ENCODE measurements at regions not wholly inside any gene's neighbourhood (a gene's known extent, or its start where the extent isn't known, plus 50 kb on each side); places are given as distances from the start of the nearest gene placed in this dataset.

DNA sequence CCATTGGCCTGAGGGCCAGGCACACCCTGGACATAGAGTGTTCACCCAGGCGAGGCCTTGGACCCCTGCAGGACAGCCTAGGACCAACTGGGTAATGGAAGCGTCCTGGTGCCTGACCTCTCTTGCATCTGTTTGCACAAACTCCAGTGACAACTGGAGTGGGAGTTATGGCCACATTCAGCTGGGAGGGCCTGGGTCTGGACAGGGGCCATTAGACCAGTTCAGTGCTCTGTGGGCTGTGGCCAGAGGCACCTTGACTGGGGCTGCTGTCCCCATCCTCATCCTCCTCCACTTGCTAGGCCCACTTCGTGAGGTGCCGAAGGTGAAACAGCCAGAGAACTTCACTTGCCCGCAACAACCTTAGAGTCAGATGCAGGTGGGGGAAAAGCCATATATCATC lies 372.7 kb upstream of the IRX1 start:
- H3K4me3 ChIP-seq, result no peak overlapping the region
- no peak for DNase-seq (ENCODE audit: low read depth in 1 of 2, low spot score in 2 of 2)
- peaks cover 47% of the 10 kb centered on the region for H3K9me3 ChIP-seq (replicated peaks)

GRCh38 chr5:3221432-3221831 lies 374.2 kb upstream of the IRX1 start:
- H3K4me1 ChIP-seq (replicated peaks), result no peaks in the 10 kb centered on the region
- H3K36me3 ChIP-seq, result no peaks in the 10 kb centered on the region
- H3K4me3 ChIP-seq, result no peak overlapping the region
- DNase-seq (ENCODE audit: low read depth in 1 of 2, low spot score in 2 of 2), result no peak
- peaks cover 45% of the 10 kb centered on the region for H3K9me3 ChIP-seq (replicated peaks)
- no peaks in the 10 kb centered on the region for H3K27me3 ChIP-seq (replicated peaks)
- H3K27ac ChIP-seq, result no peak overlapping the region

More for the DNA sequence above, 372.7 kb upstream of the IRX1 start:
- no peak overlapping the region for H3K27ac ChIP-seq
- H3K36me3 ChIP-seq, result no peaks in the 10 kb centered on the region
- H3K27me3 ChIP-seq (replicated peaks), result no peaks in the 10 kb centered on the region
- no peaks in the 10 kb centered on the region for H3K4me1 ChIP-seq (replicated peaks)

- no peaks in the 10 kb centered on the region for H3K27me3 ChIP-seq (replicated peaks)
- H3K27ac ChIP-seq, result no peak overlapping the region
- no peak overlapping the region for H3K4me3 ChIP-seq
- DNase-seq (ENCODE audit: low read depth in 1 of 2, low spot score in 2 of 2), result peak in 1 of 2 experiments; percentile 45
- peaks cover 45% of the 10 kb centered on the region for H3K9me3 ChIP-seq (replicated peaks)
- H3K4me1 ChIP-seq (replicated peaks), result no peaks in the 10 kb centered on the region
- no peaks in the 10 kb centered on the region for H3K36me3 ChIP-seq
Measured at GRCh38 chr5:3220638-3221288, 374.9 kb upstream of the IRX1 start.

DNA sequence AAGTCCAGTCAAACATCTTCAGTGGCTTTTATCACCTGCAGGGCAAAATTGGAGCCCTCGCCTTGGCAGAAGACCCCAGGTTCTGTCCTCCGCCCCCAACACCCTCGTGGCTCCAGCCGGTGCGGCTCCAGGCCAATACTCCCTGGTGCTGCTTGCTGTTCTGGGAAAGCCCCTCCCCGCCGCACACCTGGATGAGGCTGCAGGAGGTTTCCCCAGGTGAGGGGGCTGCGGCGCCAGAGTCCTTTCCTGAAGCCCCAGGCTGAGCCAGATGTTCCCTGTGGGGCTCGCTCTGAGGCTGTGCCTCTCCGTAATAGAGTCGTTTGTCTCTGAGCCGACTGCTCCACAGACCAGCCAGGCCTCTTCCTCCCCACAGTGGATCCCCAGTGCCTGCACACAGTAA lies 375.4 kb upstream of the IRX1 start:
- Histone ChIP-seq H3K9me3 (replicated peaks) (peaks cover 50% of the 10 kb centered on the region), H3K27me3 (replicated peaks) (no peaks in the 10 kb centered on the region), H3K4me3 (no peak overlapping the region), H3K27ac (no peak overlapping the region), H3K4me1 (replicated peaks) (no peaks in the 10 kb centered on the region), H3K36me3 (no peaks in the 10 kb centered on the region)
- peak in 1 of 2 experiments; percentile 42 for DNase-seq (ENCODE audit: low read depth in 1 of 2, low spot score in 2 of 2)

GRCh38 chr5:3218916-3219650 lies 376.5 kb upstream of the IRX1 start:
- Histone ChIP-seq H3K27me3 (replicated peaks) (no peaks in the 10 kb centered on the region), H3K9me3 (replicated peaks) (peaks cover 47% of the 10 kb centered on the region), H3K36me3 (no peaks in the 10 kb centered on the region), H3K27ac (no peak overlapping the region), H3K4me1 (replicated peaks) (no peaks in the 10 kb centered on the region), H3K4me3 (no peak overlapping the region)
- DNase-seq (ENCODE audit: low read depth in 1 of 2, low spot score in 2 of 2), result peak in 1 of 2 experiments; percentile 39

DNA sequence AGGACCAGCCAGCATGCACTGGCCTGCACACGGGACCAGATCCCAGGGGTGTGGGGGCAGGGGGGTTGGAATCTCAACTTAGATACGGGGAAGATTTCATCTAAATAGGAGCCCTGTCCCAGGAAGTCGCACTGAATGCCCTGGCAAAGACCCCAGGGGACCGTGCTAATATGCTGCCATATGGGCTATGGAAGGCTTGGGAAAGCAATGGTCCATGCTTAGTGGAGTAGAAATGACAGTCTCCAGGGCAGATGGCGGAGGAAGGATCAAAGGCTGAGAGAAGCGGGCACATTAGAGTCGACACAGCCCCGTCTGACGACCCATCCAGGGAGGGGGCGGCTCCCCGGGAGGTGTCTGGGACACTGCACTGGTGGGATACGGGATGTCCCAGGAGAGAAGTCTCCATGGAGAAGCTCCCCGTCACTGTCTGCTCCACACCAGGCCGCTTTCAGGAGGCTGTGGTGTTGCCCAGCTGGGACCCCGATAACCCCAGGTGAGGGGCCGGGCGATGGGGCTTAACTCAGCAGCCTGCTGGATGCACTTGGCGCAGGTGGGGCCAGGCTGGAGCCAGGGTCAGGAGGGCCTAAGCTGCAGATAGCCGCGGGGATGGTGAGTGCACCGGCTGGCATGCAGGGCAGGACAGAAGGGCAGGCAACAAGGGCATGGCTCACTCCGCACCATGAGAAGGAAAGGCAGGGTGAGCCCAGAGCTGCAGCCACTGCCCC lies 377.7 kb upstream of the IRX1 start:
- H3K4me3 ChIP-seq, result no peak overlapping the region
- H3K9me3 ChIP-seq (replicated peaks), result peaks cover 39% of the 10 kb centered on the region
- no peak overlapping the region for H3K27ac ChIP-seq
- H3K36me3 ChIP-seq, result no peaks in the 10 kb centered on the region
- H3K27me3 ChIP-seq (replicated peaks), result no peaks in the 10 kb centered on the region
- no peaks in the 10 kb centered on the region for H3K4me1 ChIP-seq (replicated peaks)
- peak in 1 of 2 experiments; percentile 40 for DNase-seq (ENCODE audit: low read depth in 1 of 2, low spot score in 2 of 2)

- Histone ChIP-seq H3K4me3 (no peak overlapping the region), H3K4me1 (replicated peaks) (no peaks in the 10 kb centered on the region), H3K36me3 (no peaks in the 10 kb centered on the region), H3K27me3 (replicated peaks) (no peaks in the 10 kb centered on the region), H3K9me3 (replicated peaks) (peaks cover 36% of the 10 kb centered on the region), H3K27ac (no peak overlapping the region)
- DNase-seq (ENCODE audit: low read depth in 1 of 2, low spot score in 2 of 2), result no peak
Measured at GRCh38 chr5:3217114-3217513, 378.5 kb upstream of the IRX1 start.

GRCh38 chr5:3216386-3216785 lies 379.2 kb upstream of the IRX1 start:
- H3K4me1 ChIP-seq (replicated peaks), result no peaks in the 10 kb centered on the region
- DNase-seq (ENCODE audit: low read depth in 1 of 2, low spot score in 2 of 2), result peak in 1 of 2 experiments; percentile 32
- H3K9me3 ChIP-seq (replicated peaks), result peaks cover 42% of the 10 kb centered on the region
- H3K27ac ChIP-seq, result no peak overlapping the region
- H3K27me3 ChIP-seq (replicated peaks), result no peaks in the 10 kb centered on the region
- no peak overlapping the region for H3K4me3 ChIP-seq
- no peaks in the 10 kb centered on the region for H3K36me3 ChIP-seq

GRCh38 chr5:3214838-3215374 lies 380.7 kb upstream of the IRX1 start:
- peak in 1 of 2 experiments; percentile 33 for DNase-seq (ENCODE audit: low read depth in 1 of 2, low spot score in 2 of 2)
- Histone ChIP-seq H3K27me3 (replicated peaks) (no peaks in the 10 kb centered on the region), H3K27ac (no peak overlapping the region), H3K4me1 (replicated peaks) (no peaks in the 10 kb centered on the region), H3K4me3 (no peak overlapping the region), H3K36me3 (no peaks in the 10 kb centered on the region), H3K9me3 (replicated peaks) (peaks cover 43% of the 10 kb centered on the region)

GRCh38 chr5:3214396-3214795 lies 381.2 kb upstream of the IRX1 start:
- DNase-seq (ENCODE audit: low read depth in 1 of 2, low spot score in 2 of 2), result peak in 1 of 2 experiments; percentile 33
- Histone ChIP-seq H3K9me3 (replicated peaks) (peaks cover 42% of the 10 kb centered on the region), H3K27me3 (replicated peaks) (no peaks in the 10 kb centered on the region), H3K36me3 (no peaks in the 10 kb centered on the region), H3K27ac (no peak overlapping the region), H3K4me3 (no peak overlapping the region), H3K4me1 (replicated peaks) (no peaks in the 10 kb centered on the region)

DNA sequence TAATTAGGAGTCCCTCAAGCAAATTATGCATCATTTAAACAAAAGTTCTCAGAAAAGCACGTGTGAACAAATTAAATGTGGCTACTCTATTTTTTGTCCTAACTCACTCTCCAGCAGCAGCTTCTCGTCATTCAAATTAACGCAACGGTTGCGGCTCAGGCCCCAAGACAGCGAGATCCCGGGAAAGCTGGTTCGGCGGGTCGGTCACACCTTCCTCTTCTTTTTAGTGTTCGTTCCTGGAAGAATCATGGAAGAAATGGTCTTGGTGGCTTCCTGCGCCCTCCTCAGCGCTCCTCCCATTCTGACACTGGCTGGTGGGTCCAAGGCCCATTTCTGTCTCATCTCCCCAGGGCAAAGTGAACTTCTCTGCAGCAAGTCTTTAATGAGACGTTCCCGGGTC lies 382.8 kb upstream of the IRX1 start:
- H3K9me3 ChIP-seq (replicated peaks), result peaks cover 38% of the 10 kb centered on the region
- H3K27me3 ChIP-seq (replicated peaks), result no peaks in the 10 kb centered on the region
- no peak overlapping the region for H3K4me3 ChIP-seq
- no peaks in the 10 kb centered on the region for H3K4me1 ChIP-seq (replicated peaks)
- no peak for DNase-seq (ENCODE audit: low read depth in 1 of 2, low spot score in 2 of 2)
- no peaks in the 10 kb centered on the region for H3K36me3 ChIP-seq
- no peak overlapping the region for H3K27ac ChIP-seq

DNA sequence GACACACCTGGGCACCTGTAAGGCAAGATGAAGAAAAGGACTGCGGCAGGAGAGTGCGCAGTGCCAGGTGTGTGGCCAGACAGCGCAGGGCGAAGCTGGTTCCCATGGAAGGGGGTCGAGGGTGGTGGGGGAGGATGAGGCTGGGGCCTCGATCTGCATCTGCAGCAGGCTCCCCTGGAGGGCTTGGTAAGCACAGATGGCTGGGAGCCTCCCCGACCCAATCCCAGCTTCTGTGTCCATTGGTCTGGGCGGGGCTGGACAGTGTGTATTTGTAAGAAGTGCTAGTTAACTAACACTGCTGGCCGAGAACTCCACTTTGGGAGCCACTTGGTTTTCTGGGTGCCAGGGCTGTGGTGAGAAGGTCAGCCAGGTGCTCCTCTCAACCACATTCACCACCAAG lies 385.1 kb upstream of the IRX1 start:
- Histone ChIP-seq H3K36me3 (no peaks in the 10 kb centered on the region), H3K27ac (no peak overlapping the region), H3K27me3 (replicated peaks) (no peaks in the 10 kb centered on the region), H3K4me1 (replicated peaks) (no peaks in the 10 kb centered on the region), H3K9me3 (replicated peaks) (peaks cover 44% of the 10 kb centered on the region), H3K4me3 (no peak overlapping the region)
- no peak for DNase-seq (ENCODE audit: low read depth in 1 of 2, low spot score in 2 of 2)

DNA sequence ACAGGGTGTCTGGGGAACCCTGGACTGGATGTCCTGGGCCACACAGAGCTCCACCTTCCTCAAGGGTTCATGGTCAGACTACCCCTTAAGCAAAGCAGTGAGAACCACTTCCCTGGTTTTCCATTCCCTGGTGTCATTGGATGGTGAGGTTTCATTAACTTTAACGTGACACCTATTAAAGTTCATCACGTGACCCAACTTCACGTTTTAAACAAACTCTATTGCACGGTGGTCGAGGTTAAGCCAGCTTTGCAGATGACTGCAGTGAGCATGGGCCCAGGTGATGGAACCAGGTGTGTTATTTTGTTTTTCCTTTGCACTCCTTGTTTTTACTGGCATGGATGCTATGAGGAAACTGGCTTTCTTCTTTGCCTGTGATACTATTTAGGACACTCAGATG lies 385.7 kb upstream of the IRX1 start:
- Histone ChIP-seq H3K4me1 (replicated peaks) (no peaks in the 10 kb centered on the region), H3K27ac (no peak overlapping the region), H3K36me3 (no peaks in the 10 kb centered on the region), H3K9me3 (replicated peaks) (peaks cover 43% of the 10 kb centered on the region), H3K4me3 (no peak overlapping the region), H3K27me3 (replicated peaks) (no peaks in the 10 kb centered on the region)
- no peak for DNase-seq (ENCODE audit: low read depth in 1 of 2, low spot score in 2 of 2)

DNA sequence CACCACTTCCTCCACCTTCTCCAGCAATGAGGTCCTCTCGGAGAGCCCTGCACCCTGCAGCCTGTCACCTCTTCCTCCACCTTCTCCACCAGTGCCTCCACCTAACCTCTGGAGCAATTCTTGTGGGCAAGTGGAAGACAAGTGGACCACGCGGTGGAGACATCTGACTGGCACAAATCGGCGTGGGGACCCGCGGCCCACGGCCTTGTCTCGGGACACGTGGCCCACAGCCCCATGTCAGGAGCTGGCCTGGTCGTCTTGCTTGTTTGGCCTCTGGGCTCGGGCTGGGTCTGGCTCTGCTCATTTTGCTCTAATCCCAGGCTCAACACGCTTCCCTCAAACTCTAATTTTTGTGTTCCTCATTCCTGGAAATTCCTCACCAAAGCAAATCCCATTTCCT lies 393.1 kb upstream of the IRX1 start:
- Histone ChIP-seq H3K27ac (no peak overlapping the region), H3K9me3 (replicated peaks) (peaks cover 27% of the 10 kb centered on the region)
- no peak for DNase-seq (ENCODE audit: low read depth in 1 of 2, low spot score in 2 of 2)

More for the DNA sequence above, 393.1 kb upstream of the IRX1 start:
- H3K4me1 ChIP-seq (replicated peaks), result no peaks in the 10 kb centered on the region
- no peaks in the 10 kb centered on the region for H3K27me3 ChIP-seq (replicated peaks)
- H3K36me3 ChIP-seq, result no peaks in the 10 kb centered on the region
- no peak overlapping the region for H3K4me3 ChIP-seq
